HG03571 (cell line): ENCODE measurements at regions not wholly inside any gene's neighbourhood (a gene's known extent, or its start where the extent isn't known, plus 50 kb on each side); places are given as distances from the start of the nearest gene placed in this dataset.
"Not testable (repeated sequence)": the region's sequence is repeated elsewhere in the genome, so short reads cannot be mapped to it uniquely, and the experiment has no call there.

Experiments used
- ATAC-seq: cut with Tn5 transposase; IDR thresholded peaks from one replicate; pipeline ENCODE4 v1.9.1; 2021; ENCODE audit not compliant: unreplicated experiment

DNA sequence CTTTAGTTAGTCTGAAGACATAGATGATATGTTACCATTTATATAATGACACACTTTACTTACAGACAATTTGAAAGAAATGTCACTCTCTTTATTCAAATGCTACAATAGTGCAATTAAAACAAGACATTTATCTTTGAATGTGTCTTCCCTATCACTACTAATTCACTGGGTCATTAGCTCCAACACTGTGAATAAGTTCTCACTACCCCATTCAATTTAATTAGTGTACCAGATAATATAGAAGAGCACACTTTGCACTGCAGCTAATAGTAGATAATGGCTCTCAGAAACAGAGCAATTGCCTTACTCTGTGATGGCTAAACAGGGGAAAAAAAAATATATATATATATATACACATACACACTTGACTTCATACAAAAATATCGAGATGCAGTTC, 497.0 kb downstream of the DTWD2 start:
- no peak for ATAC-seq

DNA sequence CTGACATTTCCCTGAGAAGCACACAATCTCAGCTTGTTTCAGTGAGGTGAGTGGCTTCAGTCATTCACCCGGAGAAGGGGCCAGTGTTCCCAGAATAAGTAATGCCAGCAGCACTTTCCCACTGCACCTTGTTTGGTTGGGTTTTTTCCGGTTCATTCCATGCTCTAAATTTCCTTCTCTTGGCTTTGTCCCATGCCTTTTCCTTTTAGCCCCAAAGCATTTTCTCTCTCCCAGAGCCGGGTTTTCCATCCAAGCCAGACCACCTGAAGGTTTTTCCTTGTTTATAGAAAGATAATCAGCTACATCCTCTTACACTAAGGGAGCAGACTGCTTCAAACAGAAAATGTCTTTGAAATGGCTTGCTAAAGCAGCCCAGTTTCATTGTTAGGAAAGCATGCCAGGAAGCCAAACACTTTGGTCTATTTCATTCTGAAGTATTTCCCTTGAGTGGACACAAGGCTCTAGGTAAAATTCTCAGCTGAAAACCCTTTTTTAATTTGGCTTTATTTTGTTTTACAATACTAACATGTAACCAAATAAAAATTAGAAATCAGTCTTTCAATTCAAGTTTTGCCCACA, 501.6 kb downstream of the DTWD2 start:
- ATAC-seq, result no peak

DNA sequence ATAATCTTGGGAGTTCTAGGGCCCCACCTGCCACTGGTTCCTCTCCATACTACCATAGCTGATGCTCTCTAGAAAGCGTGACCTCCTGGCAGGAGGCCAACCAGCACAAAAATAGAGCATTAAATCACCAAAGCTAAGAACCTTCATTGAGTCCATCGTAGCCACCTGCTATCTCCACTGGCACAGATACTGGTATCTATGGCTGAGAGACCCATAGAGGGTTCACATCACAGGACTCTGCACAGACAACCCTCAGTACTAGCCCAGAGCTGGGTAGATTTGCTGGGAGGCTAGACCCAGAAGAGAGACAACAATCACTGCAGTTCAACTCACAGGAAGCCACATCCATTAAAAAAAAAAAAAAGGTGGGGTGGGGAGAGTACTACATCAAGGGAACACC, 509.1 kb downstream of the DTWD2 start:
- no peak for ATAC-seq

DNA sequence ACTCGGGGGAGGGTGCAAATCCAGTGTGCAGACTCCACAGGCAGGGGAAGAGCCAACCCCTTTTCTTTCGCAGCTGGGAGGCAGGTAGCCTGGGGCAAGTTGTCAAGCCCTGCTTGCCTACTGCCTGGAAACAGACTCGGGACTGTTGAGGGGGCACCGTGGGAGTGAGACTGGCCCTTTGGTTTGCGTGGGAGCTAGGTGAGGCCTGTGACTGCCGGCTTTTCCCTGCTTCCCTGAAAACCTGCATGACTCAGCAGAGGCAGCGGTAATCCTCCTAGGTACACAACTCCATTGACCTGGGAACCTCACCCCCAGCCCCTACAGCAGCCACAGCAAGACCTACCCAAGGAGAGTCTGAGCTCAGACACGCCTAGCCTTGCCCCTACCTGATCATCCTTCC, 509.5 kb downstream of the DTWD2 start:
- ATAC-seq, result no peak

DNA sequence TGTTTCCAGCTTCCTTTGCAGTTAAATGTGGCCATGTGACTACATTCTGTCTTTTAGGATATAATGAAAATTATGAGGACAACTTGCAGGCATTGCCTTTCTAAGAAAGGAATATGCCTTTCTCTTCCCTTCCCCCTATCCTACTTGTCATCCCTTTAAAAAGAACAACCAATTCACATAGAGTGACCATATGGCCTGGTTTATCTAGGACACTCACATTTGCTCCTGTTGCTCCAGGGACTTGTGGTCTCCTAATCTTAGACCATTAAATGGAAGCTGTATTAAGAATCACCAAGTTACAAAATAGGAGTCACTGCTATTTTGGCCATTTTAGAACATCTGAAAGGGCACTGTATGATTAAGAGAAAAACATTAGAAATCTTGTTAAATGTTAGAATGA, 520.3 kb downstream of the DTWD2 start:
- no peak for ATAC-seq

DNA sequence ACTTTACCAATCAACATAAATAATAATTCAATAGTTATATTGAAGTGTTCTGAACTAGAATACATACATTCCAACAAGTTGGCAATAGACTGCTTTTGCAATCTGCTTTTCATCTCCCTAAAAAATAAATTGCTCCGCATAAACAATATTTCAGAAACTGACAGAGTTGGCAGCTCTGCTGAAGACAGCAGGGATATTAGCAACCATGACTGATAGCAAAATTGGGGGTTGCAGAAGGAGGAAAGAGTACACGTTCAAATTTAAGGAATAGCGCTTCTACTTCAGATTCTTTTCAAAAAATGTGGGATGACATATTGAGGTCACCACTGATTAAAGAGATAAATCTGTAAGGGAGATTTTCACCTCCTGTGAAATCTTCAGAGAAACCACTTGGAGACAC, 521.2 kb downstream of the DTWD2 start:
- no peak for ATAC-seq

DNA sequence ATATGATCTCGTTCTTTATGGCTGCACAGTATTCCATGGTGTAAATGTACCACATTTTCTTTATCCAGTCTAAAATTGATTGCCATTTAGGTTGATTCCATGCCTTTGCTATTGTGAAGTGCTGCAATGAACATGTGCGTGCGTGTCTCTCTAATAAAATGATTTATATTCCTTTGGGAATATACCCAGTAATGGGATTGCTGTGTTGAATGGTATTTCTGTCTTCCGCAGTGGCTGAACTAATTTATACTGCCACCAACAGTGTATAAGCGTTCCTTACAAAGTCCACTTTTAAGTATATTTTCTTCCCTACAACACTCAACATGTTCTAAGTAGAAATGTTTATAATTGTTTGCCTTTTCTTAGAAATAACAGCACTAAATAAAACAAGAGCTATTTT, 521.9 kb downstream of the DTWD2 start:
- no peak for ATAC-seq

DNA sequence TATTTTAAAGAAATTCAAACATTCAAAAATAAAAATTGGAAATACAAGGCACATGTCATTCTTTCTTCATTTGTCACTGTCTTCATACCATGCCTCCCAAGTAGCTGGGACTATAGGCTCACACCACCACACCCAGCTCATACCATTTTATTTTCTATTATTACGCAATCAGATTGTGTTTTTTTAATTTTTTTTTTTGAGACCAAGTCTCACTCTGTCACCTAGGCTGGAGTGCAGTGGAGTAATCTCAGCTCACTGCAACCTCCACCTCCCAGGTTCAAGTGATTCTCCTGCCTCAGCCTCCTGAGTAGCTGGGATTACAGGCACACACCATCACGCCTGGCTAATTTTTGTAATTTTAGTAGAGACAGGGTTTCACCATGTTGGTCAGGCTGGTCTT, 526.1 kb downstream of the DTWD2 start:
- ATAC-seq, result not testable (repeated sequence)

DNA sequence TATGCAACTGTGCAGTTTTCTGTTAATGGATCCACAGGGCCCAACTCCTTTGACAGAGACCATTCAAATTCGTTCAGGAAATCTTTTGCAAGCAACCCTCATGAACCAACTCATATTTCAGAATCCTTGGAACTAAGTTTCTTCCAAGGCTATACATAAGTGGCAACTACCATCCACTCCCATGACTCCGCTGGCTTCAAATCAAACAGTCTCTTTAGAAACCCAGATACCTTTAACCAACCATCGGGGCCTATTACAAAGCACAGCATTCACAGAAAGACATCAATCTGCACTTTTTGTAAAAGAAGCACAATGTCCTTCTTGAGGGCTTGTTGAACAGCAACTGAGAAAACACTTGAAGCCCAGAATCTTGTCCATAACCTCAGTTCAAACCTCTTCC, 526.9 kb downstream of the DTWD2 start:
- no peak for ATAC-seq

DNA sequence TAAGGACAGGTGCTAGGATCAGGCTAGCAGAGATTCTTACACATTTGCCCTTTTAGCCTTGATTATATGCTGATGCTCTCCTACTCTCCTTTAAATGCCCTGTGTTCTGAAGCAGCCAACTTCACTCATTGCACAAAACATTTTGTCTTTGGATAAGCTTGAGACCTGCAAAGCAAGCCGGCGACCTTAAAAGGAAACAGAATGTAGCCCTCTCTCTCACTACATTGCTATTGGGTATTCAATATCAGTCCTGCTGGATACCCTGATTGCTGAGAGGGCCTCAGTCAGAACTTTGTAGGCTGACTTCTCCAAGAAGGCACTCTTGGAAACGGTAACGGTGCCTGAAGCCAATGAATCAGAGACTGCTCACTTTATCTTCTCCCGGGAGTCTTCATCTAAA, 528.9 kb downstream of the DTWD2 start:
- no peak for ATAC-seq

DNA sequence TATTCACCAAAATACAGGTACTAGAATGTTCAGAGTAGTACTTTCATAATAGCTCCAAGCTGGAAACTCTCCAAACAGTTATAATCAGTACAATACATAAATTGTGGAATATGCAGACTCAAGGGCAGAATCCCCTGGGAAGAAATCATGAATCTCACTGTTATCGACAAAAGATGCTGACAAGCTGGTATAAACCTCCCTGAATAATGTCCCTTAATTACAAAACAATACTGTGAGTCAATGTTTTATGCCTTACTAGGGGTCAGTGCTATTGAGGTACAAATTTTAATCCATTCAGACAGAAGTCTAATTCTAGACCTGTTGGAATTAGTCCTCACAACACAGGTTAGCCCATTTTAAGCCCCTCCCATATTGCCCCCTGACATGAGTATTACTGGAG, 532.3 kb downstream of the DTWD2 start:
- ATAC-seq, result no peak

DNA sequence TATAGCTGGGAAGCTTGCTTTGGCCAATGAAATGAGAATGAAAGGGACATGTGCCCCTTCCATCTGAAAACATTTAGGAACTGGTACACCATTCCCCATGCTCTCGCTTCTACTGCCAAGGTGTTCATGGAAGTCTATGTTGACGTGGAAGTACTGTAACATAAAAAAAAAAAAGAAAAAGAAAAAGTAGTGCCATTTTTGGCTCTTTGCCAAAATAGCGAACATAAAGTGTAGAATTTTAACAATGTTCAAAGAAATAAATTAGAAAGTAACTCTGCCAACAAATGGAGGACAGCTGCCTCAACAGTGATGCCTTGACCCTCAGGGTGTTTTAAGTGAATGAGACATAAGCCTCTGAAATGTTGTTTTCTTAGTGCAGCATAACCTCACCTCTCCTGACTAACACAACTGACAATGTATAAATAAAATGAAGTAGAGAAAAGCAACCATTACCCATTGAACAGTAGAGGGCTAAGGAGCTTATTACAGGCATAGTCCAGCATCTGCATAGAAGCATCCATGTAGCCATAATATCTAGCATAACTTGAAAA, 536.6 kb downstream of the DTWD2 start:
- no peak for ATAC-seq

DNA sequence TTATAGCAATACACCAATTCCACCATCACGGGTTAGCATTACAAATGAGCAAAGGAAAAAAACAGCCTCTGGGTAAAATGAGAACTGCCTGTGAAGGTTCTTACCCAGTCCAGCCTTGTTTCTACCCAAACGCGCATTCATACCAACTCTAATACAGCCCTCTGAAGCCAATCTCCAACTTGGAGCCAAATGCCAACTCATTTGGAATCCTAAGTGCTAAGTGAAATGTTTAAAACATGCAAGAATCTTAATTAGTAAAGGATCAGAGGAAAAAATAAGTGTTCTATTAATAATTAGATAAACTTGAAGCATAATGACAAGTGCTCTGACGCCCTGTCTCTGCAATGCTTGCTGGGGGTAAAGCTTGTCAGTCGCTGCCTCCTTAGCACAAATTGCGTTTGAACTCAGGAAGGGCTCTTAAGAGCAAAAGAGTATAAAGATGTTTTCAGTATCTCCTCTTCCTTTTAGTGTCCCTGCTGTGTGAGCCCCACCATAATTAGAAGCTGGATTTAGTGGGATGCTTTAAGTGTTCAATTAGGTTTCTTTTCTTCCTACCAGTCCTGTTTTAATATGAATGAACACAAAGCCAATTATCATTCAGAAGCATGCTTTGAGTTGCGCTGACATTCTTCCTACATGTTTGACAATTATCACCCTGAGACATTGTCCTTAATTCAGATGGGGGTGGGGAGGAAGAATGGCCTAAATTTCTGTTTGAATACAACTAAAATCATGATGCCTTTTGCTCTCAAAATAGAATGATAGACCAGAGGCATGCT, 537.6 kb downstream of the DTWD2 start:
- ATAC-seq, result no peak

DNA sequence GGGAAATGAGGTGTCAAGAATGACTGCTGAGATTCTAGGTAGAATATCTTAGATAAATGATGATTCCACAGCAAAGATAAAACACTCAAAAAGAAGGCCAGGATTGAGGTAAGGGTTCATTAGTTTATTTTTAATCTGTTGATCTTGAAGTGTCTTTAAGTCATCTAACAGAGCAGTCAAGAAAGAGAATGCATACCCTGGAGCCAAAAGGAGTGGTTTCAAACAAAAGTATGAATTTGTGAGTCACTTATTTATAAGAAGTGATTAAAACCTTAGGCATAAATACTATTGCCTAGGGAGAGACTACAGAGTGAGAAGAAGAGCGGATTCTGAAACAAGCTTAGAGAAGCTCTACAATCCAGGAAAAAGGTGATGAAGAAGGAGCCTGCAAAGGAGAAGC, 541.0 kb downstream of the DTWD2 start:
- ATAC-seq, result no peak

DNA sequence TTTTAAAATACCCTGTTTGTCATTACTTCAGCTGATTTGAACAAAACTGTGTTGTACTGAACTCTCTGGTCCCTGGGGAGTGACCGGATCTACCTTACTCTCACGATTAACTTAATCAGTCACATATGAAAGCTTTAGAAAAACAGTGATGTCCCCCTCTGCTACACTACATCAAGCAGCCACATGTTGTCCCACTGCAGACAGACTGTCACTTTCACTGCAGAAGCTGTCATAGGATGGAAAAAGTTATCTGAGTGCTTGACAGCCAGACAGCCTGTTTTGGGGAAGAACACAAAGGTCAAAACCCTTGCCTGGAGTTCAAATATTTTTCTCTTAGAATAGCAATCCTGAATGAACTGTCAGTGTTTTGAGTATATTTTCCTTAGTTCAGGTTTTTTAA, 546.4 kb downstream of the DTWD2 start:
- ATAC-seq, result no peak

DNA sequence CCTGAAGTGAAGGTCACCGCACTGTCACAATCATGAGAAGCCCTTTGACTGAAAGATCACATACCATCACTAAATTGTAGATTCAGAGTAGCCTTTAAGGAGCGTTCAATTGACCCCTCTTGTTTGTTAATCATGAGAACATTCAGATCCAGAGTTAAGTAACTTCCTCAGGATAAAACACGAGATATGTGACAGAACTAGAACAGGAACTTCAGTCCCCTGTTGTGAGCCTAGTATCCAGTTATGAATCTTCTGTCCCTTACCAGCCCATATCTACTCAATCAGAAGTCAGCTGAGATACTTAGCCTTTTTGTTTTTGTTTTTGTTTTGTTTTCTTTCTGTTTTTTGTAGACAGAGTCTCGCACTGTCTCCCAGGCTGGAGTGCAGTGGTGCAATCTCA, 547.3 kb downstream of the DTWD2 start:
- no peak for ATAC-seq

DNA sequence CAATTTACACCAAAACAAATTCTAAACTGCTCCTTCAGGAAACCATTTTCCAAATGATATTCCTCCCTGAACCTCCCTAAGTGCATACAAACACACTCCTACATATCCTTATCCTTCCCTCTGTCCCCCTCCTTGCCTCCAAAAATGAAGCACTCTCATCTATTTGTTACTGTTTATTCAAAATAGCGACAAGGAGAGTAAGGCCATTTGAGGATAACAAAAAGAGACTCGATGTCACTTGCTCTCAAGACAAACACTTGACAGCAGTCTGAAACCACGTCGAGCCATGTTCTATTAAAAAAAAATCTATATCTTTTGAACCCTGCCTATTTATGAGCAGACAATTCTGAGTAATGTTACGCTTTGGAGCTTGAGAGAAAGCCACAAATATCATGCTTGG, 547.9 kb downstream of the DTWD2 start:
- ATAC-seq, result no peak

DNA sequence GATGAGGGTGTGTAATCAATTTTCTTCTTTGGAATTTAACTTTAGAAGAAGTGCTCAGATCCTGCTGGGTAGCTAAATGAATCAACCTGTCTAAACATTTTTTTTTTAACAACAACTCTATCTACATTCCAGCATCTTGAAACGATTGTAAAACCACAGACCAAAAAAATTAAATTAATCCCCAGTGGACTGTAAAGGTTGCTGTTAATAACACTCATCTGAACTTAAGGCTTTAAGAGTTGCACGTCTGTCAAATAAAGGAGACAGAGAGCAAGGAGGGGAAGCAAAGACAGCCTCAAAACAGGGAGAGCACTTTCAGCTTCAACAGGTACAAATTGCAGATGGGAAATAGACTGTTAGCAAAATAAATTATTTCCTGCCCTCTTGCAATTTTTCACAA, 548.5 kb downstream of the DTWD2 start:
- ATAC-seq, result no peak

DNA sequence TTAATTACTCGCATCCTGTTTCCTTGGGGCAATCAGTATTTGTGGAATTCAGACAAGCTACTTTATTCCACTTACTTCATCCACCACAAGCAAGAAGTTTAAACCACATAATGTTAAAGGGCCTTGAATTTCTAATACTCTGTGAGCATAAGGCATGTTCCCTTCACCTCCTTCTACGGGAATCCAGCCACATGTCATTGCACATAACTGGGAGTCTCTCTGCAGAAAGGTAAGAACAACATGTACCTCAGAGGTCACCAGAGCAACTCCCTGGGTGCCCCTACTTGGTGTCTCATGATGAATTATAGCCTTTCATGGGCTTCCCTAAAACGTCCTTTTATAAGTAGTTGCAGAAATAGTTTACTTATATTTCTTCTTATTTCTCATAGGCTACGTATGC, 553.2 kb downstream of the DTWD2 start:
- ATAC-seq, result no peak

DNA sequence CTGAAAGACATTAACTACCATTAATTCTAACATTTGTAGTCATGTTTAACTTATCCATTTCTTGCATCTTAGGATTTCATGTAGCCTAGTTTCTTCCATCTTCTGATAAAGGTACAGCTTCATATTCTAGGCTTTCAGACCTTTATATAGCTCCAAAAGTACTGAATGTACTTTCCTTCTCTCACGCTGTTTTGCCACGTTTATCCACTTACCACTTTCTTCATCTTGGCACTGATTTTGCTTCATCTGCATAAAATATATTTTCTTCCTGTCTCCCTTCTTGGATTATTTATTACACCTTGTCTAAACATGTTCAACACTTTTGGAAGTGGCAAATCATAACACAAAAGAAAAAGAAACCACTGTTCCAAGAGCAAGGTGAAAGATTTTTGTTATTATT, 553.8 kb downstream of the DTWD2 start:
- no peak for ATAC-seq

DNA sequence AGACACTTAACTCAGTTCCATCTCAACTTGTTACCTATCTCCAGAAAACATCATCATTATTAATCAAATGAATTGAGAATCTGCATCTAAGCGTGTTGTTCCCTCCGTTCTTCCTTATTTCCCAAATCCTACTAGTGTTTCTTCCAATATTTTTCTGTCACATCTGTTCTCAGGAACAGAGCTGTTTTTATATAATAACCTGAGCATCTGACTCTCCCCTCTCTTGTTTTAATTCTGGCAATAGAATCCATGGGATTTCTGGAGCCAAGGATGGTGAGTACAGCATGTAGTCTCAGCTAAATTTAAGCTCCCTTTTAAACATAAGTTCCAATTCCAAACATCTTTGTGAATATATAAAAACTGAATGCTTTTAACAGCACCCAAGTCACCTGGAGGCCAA, 558.3 kb downstream of the DTWD2 start:
- no peak for ATAC-seq

DNA sequence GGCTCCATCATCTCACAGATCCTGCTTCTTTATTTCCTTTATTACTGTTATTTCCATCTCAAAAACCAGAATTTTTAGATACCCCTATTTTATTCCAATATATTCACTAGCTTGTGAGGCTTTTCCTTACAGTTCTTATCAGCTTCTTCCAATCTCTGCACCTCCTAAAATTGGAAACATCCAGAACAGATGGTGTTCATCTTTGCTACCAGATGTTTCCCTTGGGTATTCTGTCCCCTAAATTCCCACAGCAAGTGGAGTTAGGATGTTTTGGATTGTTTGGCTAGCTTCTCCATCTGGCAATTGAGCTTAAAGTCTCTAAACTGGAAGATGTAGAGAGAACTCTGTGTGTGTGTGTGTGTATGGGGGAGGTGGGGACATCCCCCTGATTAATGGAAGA, 580.4 kb downstream of the DTWD2 start:
- no peak for ATAC-seq

DNA sequence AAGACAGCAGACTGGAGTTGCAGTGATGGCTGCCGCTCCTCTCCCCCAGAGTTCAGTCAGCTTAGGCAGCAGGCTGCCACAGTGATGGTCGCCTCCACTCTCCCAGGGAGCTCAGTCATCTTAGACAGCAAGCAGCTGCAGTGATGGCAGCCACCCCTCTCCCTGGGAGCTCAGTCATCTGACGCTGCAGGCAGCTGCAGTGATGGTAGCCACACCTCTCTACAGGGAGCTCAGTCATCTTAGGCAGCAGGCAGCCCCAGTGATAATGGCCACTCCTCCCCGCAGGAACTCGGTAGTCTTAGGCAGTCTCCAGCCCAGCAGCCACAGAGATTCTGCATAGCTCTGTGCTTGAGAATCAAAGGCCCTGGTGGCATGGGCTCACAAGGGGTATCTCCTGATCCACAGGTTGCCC, 582.7 kb downstream of the DTWD2 start:
- ATAC-seq, result no peak
